ENCODE measurements at regions not wholly inside any gene's neighbourhood (a gene's known extent, or its start where the extent isn't known, plus 50 kb on each side); places are given as distances from the start of the nearest gene placed in this dataset.

DNA sequence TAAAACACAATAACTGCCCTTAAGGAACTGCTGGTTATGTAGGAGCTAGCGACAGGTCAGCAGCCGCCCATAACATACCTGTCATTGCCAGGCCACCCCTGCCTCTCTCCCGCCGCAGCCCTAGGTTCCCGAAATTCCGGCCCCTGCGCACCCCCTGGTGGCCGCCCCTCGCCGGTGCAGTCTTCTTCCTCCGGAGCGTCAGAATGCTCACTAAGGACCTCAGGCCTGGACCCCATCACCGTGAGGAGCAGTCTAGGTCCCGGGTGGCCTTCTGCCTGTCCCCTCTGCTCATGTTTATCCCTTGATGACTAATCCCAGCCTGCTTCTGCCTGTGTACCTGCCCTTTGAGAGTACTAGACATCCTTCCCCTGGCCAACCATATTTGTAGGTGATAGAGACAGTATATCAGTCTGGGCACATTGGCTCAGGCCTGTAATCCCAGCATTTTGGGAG lies 115.7 kb upstream of the SLC1A4 start (continued):
- TF ChIP-seq, protein P1, sequence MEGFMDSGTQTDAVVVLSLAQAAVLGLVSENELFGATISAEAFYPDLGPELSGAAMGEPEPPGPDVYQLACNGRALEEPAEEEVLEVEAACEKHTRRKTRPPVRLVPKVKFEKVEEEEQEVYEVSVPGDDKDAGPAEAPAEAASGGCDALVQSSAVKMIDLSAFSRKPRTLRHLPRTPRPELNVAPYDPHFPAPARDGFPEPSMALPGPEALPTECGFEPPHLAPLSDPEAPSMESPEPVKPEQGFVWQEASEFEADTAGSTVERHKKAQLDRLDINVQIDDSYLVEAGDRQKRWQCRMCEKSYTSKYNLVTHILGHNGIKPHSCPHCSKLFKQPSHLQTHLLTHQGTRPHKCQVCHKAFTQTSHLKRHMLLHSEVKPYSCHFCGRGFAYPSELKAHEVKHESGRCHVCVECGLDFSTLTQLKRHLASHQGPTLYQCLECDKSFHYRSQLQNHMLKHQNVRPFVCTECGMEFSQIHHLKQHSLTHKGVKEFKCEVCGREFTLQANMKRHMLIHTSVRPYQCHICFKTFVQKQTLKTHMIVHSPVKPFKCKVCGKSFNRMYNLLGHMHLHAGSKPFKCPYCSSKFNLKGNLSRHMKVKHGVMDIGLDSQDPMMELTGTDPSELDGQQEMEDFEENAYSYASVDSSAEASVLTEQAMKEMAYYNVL (CRISPR knock-in tag; IDR thresholded peaks at IDR 0.05; ENCODE audit: borderline replicate concordance), result peak; percentile 62; the same call in 1 of the 2 replicates
- TF ChIP-seq SMAD3 (CRISPR knock-in tag; IDR thresholded peaks at IDR 0.05), result peak; percentile 55; the same call in 1 of the 2 replicates
- TF ChIP-seq THAP11 (CRISPR knock-in tag; IDR thresholded peaks at IDR 0.05), result 0 out of 2 replicates have a peak, but pooled peaks have one; percentile 31
- TF ChIP-seq, protein P2, sequence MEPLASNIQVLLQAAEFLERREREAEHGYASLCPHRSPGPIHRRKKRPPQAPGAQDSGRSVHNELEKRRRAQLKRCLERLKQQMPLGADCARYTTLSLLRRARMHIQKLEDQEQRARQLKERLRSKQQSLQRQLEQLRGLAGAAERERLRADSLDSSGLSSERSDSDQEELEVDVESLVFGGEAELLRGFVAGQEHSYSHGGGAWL (CRISPR knock-in tag; IDR thresholded peaks at IDR 0.05), result peak; percentile 54; the same call in 1 of the 2 replicates
- peak; percentile 35; the same call in 1 of the 2 replicates for TF ChIP-seq POGZ (CRISPR knock-in tag; IDR thresholded peaks at IDR 0.05)
- TF ChIP-seq ZNF891 (CRISPR knock-in tag; IDR thresholded peaks at IDR 0.05), result peak; percentile 70; the same call in 1 of the 2 replicates
- peak; percentile 14; the same call in 1 of the 2 replicates for TF ChIP-seq ZNF143 (CRISPR knock-in tag; IDR thresholded peaks at IDR 0.05)
- peak; percentile 57; the same call in 1 of the 2 replicates for TF ChIP-seq ZNF788 (CRISPR knock-in tag; IDR thresholded peaks at IDR 0.05; ENCODE audit: borderline replicate concordance)
- TF ChIP-seq XRCC5 (optimal IDR thresholded peaks at IDR 0.05; ENCODE audit: low read length), result peak; percentile 96
- peak; percentile 63; the same call in 1 of the 2 replicates for TF ChIP-seq RXRA (CRISPR knock-in tag; IDR thresholded peaks at IDR 0.05)
- no peak for TF ChIP-seq NR2F6 (IDR thresholded peaks at IDR 0.05)
- peak; percentile 12; the same call in 1 of the 2 replicates for TF ChIP-seq NR2F6 (CRISPR knock-in tag; IDR thresholded peaks at IDR 0.05)
- TF ChIP-seq ELF1 (CRISPR knock-in tag; IDR thresholded peaks at IDR 0.05), result peak; percentile 46; the same call in 1 of the 2 replicates
- TF ChIP-seq DNMT1 (CRISPR knock-in tag; IDR thresholded peaks at IDR 0.05), result peak; percentile 65; the same call in 1 of the 2 replicates
- peak; percentile 42; the same call in 1 of the 2 replicates for TF ChIP-seq SAP130 (CRISPR knock-in tag; IDR thresholded peaks at IDR 0.05; ENCODE audit: low read depth)
- TF ChIP-seq, protein P3, sequence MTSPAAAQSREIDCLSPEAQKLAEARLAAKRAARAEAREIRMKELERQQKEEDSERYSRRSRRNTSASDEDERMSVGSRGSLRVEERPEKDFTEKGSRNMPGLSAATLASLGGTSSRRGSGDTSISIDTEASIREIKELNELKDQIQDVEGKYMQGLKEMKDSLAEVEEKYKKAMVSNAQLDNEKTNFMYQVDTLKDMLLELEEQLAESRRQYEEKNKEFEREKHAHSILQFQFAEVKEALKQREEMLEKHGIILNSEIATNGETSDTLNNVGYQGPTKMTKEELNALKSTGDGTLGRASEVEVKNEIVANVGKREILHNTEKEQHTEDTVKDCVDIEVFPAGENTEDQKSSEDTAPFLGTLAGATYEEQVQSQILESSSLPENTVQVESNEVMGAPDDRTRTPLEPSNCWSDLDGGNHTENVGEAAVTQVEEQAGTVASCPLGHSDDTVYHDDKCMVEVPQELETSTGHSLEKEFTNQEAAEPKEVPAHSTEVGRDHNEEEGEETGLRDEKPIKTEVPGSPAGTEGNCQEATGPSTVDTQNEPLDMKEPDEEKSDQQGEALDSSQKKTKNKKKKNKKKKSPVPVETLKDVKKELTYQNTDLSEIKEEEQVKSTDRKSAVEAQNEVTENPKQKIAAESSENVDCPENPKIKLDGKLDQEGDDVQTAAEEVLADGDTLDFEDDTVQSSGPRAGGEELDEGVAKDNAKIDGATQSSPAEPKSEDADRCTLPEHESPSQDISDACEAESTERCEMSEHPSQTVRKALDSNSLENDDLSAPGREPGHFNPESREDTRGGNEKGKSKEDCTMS (CRISPR knock-in tag; conservative IDR thresholded peaks at IDR 0.05), result 0 out of 2 replicates have a peak, but pooled peaks have one; percentile 56
- TF ChIP-seq PPARG (CRISPR knock-in tag; conservative IDR thresholded peaks at IDR 0.05), result 0 out of 2 replicates have a peak, but pooled peaks have one; percentile 25

Measured in HepG2 (cell line).